HS-5 (cell line): ENCODE measurements at regions not wholly inside any gene's neighbourhood (a gene's known extent, or its start where the extent isn't known, plus 50 kb on each side); places are given as distances from the start of the nearest gene placed in this dataset.
A peak's percentile ranks its signal among the peaks of the same experiment; 100 is the strongest.
"Not testable (repeated sequence)": the region's sequence is repeated elsewhere in the genome, so short reads cannot be mapped to it uniquely, and the experiment has no call there.

Source experiments
- DNase-seq: peaks from one replicate; pipeline ENCODE4 v3.0.0-alpha.2; 2012; ENCODE audit warnings: low read depth

DNA sequence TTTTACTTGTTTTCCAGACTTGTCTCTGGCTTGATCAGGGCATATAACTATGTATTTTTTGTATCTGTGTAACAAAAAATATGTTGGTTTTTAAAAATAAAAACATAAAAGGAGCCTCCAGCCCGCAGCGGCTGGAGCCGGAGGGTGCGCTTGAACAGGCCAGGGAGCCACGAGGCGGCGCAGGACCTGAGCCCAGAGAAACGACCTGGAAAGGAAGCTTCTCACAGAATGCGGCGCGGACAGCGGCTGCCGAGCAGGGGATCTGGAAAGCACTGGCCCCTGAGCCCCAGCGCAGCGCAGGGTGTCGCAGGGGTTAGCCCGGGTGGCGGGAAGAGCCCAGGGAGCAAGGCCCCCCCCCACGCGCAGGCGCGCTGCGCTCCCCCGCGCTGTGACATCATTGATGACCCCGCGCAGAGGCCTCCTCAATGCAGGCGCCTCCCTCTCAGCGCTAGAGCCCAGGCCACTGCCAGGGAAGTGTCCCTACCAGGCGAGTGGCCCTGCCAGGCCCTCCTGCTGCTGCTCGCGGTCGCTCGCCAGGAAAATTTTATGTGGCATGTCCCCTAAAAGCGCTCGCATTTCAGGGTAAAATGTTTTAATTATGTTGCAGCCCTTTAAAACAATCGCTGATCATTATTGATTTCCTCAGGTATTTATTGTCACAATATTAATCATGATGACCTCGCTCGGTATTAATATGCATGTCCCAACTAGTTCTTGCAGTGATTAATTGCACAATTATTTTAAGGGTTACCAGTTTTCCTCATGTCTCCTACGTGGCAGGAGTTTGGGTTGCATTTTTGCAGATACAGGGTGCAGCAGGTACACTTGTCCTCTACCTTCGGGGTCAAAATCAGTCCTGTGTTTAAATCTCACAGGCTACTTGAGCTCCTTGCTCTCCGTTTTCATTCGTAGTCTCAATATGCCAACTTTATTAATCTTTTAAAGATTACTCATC, 134.2 kb downstream of the USP22 start:
- DNase-seq, result peak; percentile 30

DNA sequence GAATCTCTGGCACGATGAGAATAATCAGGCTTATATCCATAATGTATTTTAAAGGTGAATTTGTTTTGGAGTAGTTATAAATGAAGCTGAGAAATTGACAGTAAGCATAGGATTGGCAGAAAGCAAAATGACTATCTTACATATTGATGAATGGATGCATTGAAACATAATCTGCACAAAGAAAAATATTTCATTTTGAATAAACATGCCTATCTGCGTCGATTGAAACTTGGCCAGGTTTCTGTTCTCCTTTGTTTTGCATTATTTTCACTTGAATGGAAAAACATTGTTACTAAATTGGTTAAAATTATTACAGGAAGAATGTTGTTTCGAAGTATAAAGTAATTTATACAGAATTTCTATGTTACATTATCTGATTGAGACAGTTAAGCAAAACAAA, 128.2 kb downstream of the USP22 start:
- no peak for DNase-seq

DNA sequence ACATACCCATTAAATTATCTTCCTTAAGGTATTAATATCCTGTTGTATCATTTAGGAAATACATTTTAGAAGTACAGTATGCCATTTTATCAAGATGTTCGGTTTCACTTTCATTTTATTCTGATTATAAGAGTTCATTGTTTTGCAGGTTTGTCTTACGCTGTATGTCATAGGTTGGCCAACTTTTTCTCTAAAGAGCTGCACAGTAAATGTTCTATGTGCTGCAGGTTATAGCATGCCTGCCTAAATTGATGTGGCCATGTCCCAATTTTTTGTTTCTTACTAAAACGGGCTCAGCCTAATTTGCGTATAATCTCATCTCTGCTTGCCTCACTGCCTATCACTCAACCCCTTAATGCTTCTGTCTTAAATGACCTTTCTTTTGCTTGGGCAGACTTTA, 126.4 kb downstream of the USP22 start:
- no peak for DNase-seq

DNA sequence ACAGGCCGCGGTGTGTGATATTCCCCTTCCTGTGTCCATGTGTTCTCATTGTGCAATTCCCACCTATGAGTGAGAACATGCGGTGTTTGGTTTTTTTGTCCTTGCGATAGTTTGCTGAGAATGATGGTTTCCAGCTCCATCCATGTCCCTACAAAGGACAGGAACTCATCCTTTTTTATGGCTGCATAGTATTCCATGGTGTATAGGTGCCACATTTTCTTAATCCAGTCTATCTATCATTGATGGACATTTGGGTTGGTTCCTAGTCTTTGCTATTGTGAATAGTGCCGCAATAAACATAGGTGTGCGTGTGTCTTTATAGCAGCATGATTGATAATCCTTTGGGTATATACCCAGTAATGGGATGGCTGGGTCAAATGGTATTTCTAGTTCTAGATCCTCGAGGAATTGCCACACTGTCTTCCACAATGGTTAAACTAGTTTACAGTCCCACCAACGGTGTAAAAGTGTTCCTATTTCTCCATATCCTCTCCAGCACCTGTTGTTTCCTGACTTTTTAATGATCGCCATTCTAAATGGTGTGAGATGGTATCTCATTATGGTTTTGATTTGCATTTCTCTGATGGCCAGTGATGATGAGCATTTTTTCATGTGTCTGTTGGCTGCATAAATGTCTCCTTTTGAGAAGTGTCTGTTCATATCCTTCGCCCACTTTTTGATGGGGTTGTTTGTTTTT, 125.1 kb downstream of the USP22 start:
- DNase-seq, result not testable (repeated sequence)

DNA sequence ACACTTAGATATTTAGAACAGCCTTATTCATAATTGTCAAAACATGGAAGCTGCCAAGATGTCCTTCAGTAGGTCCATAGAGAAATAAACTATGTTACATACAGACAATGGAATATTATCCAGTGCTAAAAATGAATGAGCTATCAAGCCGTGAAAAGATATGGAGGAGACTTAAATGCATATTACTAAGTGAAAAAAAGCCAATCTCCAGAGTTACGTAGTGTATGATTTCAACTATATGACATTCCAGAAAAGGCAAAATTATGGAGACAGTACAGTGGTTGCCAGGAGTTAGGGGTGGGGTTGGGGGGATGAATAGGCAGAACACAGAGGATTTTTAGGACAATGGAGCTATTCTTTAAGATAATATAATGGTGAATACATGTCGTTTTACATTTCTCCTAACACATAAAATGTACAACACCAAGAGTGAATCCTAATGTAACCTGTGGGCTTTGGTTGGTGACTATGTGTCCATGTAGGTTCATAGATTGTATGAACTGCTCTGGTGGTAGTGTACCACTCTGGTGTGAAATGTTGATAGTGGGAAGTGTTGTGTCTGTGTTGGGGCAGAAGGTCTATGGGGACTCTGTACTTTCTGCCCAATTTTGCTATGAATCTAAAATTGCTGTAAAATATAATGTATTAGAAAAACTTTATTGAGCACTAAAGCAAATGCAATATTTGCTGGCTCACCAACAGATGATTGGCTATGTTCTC, 122.6 kb downstream of the USP22 start:
- no peak for DNase-seq

DNA sequence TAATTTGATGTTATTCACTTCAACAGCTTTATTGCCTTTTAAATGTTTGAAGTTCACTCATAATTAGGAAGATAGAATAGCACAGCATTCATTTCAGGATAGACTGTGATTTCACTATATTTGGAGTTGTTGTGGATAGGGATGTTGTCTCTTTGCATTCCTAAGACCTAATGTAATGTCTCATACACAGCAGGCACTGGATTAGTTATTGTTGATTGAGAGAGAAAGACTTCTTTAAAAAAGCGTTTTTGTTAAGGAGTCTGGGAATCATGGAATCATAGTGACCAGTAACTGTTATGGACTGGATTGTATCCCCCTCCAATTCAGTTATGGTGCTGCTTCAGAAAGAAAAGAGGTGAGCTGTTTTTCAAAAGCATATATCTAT, 122.0 kb downstream of the USP22 start:
- no peak for DNase-seq

DNA sequence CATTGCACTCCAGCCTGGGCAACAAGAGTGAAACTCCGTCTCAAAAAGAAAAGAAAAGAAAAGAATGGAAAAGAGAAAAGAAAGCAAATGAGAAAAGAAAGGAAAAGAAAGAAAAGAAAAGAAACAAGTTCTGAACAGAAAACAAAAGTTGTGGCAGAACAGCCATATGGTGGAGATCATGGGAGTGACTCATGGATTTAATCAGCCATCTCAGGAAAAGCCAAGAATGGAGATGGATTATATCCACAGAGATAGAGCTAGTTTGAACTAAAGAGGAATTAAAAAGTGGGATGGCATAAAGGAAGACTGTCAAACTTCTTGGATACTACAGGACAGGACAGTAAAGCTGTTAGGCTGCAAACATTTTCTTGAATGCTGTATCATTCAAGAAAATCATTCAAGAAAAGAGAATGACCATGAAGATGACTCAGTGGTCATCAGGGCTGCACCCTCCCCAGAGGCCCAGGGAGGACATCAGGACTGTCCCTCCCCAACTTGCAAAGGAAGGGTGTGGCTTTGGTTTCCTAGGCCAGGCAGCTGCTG, 120.6 kb downstream of the USP22 start:
- peak; percentile 20 for DNase-seq

DNA sequence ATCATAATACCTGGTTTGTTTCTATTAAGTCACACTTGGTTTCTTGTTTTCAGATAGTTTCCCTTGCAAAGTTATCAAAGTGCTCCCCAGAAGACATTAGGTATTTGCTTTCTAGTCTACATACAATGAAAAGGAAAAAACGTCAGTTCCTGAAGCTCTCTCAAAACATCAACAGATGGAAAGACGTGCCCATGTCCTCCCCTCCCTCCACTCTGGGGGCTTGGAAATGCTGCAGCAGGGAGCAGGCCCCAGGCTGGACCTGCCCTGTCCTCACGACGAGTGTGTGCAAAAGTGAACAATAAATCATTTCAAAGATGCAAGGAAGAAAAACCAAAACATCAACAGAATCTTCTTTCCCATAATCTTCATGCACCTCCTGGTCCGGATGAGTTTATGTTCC, 118.5 kb downstream of the USP22 start:
- no peak for DNase-seq

DNA sequence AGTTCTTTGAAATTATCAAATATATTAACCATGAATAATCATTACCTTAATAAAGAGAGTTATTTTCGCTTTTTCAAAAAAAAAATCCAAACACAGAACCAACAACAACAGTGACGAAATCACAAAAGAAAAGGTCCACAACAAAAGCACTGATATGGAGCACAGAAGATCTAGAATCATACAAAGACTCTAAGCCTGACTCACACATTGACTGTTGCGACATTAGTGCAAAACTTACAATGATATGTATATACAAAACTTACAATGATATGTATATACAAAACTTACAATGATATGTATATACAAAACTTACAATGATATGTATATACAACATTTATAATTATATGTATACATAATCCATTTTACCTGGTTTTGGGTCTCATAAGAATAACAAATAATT, 117.7 kb downstream of the USP22 start:
- DNase-seq, result no peak

DNA sequence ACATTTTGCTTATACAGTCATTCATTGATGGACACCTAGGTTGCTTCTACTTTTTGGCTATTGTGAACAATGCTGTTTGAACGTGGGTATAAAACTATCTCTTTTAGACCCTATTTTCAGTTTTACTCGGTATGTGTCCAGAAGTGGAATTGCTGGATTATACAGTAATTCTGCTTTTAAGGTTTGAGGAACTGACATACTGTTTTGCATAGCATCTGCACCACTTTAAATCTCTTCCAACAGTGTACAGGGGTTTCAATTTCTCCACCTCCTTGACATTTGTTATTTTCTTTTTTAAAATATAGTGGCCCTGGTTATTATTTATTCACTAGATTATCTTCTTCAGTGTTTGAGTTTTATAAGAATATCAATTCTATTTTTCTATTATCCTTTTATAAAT, 116.9 kb downstream of the USP22 start:
- no peak for DNase-seq

DNA sequence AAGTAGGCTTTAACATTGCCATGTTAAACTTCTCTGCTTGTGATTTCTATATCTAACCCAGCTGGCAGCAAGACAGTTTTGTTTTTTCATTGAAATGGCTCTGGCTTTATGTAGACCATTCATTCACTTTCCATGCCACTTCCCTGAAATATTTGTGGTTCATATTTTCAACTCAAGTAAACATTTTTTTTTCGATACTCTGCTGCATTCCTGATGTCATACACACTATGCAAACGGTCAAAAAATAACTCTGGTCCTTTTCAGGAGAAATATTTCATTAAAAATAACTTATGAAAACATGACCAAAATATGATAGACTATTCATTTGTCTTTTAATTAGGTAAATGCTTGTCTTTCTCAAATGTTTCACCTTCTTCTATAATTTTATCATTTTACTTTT, 116.3 kb downstream of the USP22 start:
- peak; percentile 19 for DNase-seq

DNA sequence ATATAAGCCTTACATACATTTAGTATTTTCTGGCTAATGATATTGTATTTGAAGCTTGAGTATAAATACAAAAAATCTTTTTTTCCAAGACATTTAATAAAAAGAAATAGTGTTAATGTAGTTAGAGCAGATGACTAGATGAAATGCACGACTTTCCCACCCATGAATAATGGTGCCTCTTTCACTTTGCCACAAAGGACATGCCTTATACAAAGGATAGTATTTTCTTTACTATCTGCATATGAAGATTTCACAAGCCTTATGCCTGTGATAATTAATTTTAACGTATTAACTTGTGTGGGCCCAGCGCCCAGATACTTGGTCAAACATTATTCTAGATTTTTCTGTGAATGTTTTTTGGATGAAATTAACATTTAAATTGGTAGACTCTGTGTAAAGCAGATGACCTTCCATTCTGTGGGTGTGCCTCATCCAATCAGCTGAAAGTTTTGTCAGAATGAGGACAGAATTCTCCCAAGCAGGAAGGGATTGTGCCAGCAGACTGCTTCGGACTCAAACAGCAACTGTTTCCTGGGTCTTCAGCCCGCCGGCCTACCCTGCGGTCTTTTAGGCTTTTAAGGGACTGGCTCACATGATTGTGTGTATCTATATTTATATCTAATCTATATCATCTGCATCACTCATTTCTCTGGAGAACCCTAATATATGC, 115.4 kb downstream of the USP22 start:
- no peak for DNase-seq

DNA sequence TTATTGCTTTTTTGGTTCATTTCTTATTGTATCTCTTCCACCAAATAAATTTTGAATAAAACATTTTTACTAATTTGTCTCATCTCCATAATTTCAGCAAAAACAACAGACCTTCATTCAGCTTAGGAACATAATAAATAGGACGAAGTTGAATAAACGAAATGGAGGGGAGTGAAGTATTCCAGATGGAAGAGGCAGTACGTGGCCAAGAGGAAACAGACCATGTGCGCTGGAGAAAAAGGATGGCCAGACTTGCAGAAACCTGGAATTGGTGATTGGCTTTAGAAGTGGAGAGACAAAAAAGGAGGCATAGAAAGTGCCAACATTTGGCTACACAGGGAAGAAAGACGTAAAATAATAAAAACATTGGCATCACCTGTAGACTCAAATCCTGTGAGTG, 113.5 kb downstream of the USP22 start:
- DNase-seq, result no peak

DNA sequence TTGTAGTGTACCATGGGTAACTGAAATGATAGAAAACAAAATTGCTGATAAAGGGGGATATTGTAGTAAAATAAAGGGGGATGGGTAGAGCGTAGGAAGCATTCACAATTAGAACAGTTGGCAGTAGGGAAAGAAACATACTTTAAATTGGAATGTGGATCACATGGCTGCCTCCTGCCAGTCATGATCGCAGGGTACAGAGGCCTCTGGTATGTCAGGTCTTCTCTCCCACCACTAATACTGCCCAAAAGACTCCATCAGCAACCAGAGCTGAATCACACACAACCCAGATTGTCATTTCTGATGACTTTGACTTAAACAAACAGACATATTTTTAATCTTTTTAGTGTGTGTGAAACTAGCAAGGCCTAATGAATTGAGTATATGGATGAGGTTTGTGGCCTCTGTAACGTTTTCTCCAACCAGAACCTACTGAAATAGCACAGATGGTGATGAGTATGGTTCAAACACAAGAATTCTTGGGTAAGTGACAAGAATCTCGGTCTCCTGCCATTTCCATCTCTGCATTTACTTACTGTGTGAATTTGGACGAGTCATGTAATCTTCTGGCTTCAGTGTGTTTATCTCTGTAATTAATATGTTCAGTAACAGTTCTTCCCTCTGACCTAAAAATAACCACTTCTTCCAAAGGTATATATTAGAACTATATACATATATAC, 112.6 kb downstream of the USP22 start:
- DNase-seq, result no peak

DNA sequence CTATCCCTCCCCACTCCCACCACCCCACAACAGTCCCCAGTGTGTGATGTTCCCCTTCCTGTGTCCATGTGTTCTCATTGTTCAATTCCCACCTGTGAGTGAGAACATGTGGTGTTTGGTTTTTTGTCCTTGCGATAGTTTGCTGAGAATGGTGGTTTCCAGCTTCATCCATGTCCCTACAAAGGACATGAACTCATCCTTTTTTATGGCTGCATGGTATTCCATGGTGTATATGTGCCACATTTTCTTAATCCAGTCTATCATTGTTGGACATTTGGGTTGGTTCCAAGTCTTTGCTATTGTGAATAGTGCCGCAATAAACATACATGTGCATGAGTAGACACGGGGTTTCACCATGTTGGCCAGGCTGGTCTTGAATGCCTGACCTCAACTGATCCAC, 109.8 kb downstream of the USP22 start:
- not testable (repeated sequence) for DNase-seq

DNA sequence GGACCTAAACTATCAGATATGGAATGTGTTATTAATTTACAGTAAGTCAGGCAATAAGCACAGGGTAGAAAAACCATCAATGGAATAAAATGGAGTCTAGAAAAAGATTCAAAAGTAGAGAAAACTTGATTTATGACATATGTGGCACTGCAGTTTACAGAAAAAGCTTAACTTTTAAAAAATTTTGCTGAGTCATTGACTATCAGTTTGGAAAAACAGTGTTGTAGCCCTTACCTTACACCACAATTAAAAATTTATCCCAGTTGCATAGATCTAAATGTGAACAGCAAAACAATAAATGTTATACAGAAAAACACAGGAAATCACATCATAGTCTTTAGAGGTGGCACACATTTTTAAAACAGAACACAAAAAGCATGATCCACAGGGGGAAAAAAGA, 108.5 kb downstream of the USP22 start:
- no peak for DNase-seq

DNA sequence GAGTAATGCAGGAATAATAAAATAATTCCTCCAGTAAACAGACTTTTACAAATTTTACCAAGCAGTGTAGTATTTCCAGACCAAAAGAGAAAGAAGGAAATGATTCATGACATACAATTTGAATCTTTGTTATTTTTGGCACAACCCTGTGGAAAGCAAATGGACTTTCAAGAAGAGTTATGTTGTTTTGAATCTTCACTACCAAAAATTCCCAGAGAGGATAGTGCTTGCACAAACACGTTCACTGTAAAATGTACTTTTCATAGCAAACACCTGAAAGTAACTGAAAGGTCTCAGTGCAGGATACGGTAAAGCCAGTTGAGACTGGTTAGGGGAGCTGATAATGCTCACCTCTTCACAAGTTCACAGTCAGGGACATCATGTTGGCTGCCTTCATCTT, 107.1 kb downstream of the USP22 start:
- DNase-seq, result peak; percentile 37

DNA sequence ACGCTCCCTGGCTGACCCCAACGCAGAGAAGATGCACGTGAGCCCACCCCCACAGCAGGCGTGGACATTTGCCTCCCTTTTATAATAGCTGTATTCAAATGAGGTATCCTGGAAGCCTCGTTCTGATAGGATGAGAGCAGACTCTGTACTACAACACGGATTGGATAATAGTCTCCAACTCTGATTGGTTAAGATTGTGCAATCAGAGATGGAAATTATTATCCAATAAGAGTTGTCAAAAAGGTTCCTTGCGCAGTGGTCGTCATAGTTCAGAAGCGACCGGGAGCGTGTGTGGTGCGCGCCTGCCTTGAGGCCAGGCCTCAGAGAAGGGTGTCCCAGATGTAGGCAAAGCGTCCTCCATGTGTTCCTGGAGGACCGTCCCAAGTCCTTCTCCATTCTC, 104.6 kb downstream of the USP22 start:
- DNase-seq, result no peak

DNA sequence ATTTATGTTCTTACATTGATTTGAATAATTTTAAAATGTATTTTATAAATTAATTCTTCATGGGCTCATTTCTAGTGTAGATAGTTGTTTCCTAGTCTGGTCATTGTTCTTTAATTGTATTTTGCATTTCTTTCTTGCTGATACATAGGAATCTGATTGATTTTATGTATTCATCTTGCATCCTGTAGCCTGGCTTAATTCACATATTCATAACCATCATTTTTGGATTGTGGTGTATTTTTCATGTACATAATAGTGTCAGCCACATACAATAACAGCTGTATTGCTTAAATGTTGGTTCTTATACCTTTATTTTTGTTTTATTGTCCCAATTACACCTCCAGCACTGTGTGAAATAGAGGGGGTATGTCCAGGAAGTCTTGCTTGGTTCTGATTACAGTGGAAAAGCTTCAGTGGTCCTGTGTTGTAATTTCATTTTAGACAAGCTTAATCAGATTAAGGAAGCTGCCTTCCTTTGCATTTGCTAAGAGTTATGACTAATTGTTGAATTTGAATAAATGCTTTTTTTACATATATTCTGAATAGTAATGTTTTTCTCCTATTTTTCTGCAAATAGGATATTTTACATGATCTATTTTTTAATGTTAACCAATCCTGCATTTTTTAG, 103.7 kb downstream of the USP22 start:
- no peak for DNase-seq

DNA sequence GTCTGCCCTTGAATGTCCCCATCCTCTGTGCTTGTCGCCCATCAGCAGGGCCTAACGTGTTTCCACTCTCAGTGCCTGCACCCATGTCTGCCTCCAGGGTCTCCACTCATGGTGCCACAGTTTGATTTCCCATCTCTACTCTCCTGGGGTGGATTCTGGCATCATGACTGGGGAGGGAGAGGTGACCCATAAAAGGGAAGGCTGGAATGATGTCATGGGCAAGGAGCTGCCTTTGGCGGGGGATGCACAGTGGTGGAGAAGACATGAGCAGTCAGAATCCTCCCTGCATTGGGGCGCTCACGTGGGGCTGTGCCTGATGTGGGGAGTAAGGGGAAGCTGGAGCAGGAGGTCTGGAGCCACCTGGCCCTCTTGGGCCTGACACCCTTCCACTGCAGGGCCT, 100.9 kb downstream of the USP22 start:
- no peak for DNase-seq
